Stimulated activated naive CD8-positive, alpha-beta T cell treated with anti-CD3 and anti-CD28 coated beads, Interleukin-15, amount 100 ng/mL, for 72 hours (primary cell): ENCODE measurements at regions not wholly inside any gene's neighbourhood (a gene's known extent, or its start where the extent isn't known, plus 50 kb on each side); places are given as distances from the start of the nearest gene placed in this dataset.

Source experiments
- ATAC-seq: fragments of 150-1000 bp; cut with Tn5 transposase; 2 replicates; pipeline ENCODE4 v1.10.0; 2021; ENCODE audit warnings: mild to moderate bottlenecking, moderate library complexity
- DNase-seq, 2 donors: peaks; one replicate each; pipeline ENCODE4 v3.0.0; 2021 to 2022
- H3K27ac Mint-ChIP-seq, 2 donors: one replicate each; pipeline ENCODE4 v1.8.0; 2022; ENCODE audit warnings: mild to moderate bottlenecking in 2 of 2, mixed read lengths in 2 of 2, moderate library complexity in 2 of 2
- H3K27me3 Mint-ChIP-seq: one replicate; pipeline ENCODE4 v1.8.0; 2022; ENCODE audit warnings: mixed read lengths
- H3K4me1 Mint-ChIP-seq: one replicate; pipeline ENCODE4 v1.8.0; 2022; ENCODE audit warnings: mild to moderate bottlenecking, mixed read lengths
- H3K4me3 Mint-ChIP-seq, 2 donors: one replicate each; pipeline ENCODE4 v1.8.0; 2022; ENCODE audit warnings: mild to moderate bottlenecking in 2 of 2, mixed read lengths in 2 of 2, moderate library complexity in 1 of 2
- H3K9me3 Mint-ChIP-seq, 2 donors: one replicate each; pipeline ENCODE4 v1.8.0; 2022; ENCODE audit warnings: mixed read lengths in 2 of 2

- H3K27me3 Mint-ChIP-seq: peaks cover 32% of the 10 kb centered on the region
- H3K9me3 Mint-ChIP-seq: peaks cover 0 to 6% of the 10 kb centered on the region in 2 donors
- DNase-seq (no peak), ATAC-seq (no peak)
- no peak overlapping the region for H3K27ac Mint-ChIP-seq
- H3K4me3 Mint-ChIP-seq: no peak overlapping the region
- no peaks in the 10 kb centered on the region for H3K4me1 Mint-ChIP-seq
Measured at GRCh38 chr10:128708182-128708581, 582.0 kb upstream of the MKI67 start.

GRCh38 chr10:128709686-128710085 is 583.5 kb upstream of the MKI67 start:
- DNase-seq (no peak), ATAC-seq (no peak)
- H3K9me3 Mint-ChIP-seq: no peaks in the 10 kb centered on the region
- H3K27me3 Mint-ChIP-seq: peaks cover 32% of the 10 kb centered on the region
- H3K4me1 Mint-ChIP-seq: no peaks in the 10 kb centered on the region
- no peak overlapping the region for H3K4me3 Mint-ChIP-seq
- no peak overlapping the region for H3K27ac Mint-ChIP-seq

- peaks cover 32% of the 10 kb centered on the region for H3K27me3 Mint-ChIP-seq
- ATAC-seq (no peak), DNase-seq (no peak)
- no peaks in the 10 kb centered on the region for H3K9me3 Mint-ChIP-seq
- H3K4me3 Mint-ChIP-seq: no peak overlapping the region
- no peak overlapping the region for H3K27ac Mint-ChIP-seq
- no peaks in the 10 kb centered on the region for H3K4me1 Mint-ChIP-seq
Measured at GRCh38 chr10:128710098-128710797, 584.0 kb upstream of the MKI67 start.

GRCh38 chr10:128710798-128711183 is 584.6 kb upstream of the MKI67 start:
- Mint-ChIP-seq H3K27me3 (peaks cover 32% of the 10 kb centered on the region), H3K4me1 (no peaks in the 10 kb centered on the region), H3K27ac (no peak overlapping the region), H3K4me3 (no peak overlapping the region), H3K9me3 (no peaks in the 10 kb centered on the region)
- ATAC-seq (peak; percentile 42), DNase-seq (no peak)

- no peak for ATAC-seq
- H3K4me1 Mint-ChIP-seq: no peaks in the 10 kb centered on the region
- no peak overlapping the region for H3K27ac Mint-ChIP-seq
Measured at GRCh38 chr10:128711806-128712205, 585.6 kb upstream of the MKI67 start.

GRCh38 chr10:128712661-128713400 is 586.6 kb upstream of the MKI67 start:
- Mint-ChIP-seq H3K4me1 (no peaks in the 10 kb centered on the region), H3K27ac (no peak overlapping the region), H3K27me3 (peaks cover 32% of the 10 kb centered on the region), H3K9me3 (no peaks in the 10 kb centered on the region), H3K4me3 (no peak overlapping the region)
- DNase-seq: no peak
- no peak for ATAC-seq

More at GRCh38 chr10:128711806-128712205, 585.6 kb upstream of the MKI67 start:
- no peak for DNase-seq
- H3K4me3 Mint-ChIP-seq: no peak overlapping the region
- no peaks in the 10 kb centered on the region for H3K9me3 Mint-ChIP-seq
- peaks cover 32% of the 10 kb centered on the region for H3K27me3 Mint-ChIP-seq

GRCh38 chr10:128713471-128713870 is 587.2 kb upstream of the MKI67 start:
- H3K4me3 Mint-ChIP-seq: no peak overlapping the region
- H3K4me1 Mint-ChIP-seq: no peaks in the 10 kb centered on the region
- DNase-seq (no peak), ATAC-seq (no peak)
- no peak overlapping the region for H3K27ac Mint-ChIP-seq
- H3K9me3 Mint-ChIP-seq: no peaks in the 10 kb centered on the region
- H3K27me3 Mint-ChIP-seq: peaks cover 32% of the 10 kb centered on the region

- Mint-ChIP-seq H3K4me1 (no peaks in the 10 kb centered on the region), H3K27ac (no peak overlapping the region), H3K9me3 (no peaks in the 10 kb centered on the region), H3K27me3 (peaks cover 31% of the 10 kb centered on the region), H3K4me3 (no peak overlapping the region)
- ATAC-seq: no peak
- no peak for DNase-seq
Measured at GRCh38 chr10:128713874-128714570, 587.8 kb upstream of the MKI67 start.

- peaks cover 23% of the 10 kb centered on the region for H3K27me3 Mint-ChIP-seq
- H3K27ac Mint-ChIP-seq: no peak overlapping the region
- no peaks in the 10 kb centered on the region for H3K9me3 Mint-ChIP-seq
- ATAC-seq: no peak
- no peak for DNase-seq
- no peaks in the 10 kb centered on the region for H3K4me1 Mint-ChIP-seq
- H3K4me3 Mint-ChIP-seq: no peak overlapping the region
Measured at GRCh38 chr10:128714644-128715415, 588.6 kb upstream of the MKI67 start.

- no peaks in the 10 kb centered on the region for H3K4me1 Mint-ChIP-seq
- H3K27ac Mint-ChIP-seq: no peak overlapping the region
- ATAC-seq (no peak), DNase-seq (no peak)
- H3K4me3 Mint-ChIP-seq: no peak overlapping the region
- H3K27me3 Mint-ChIP-seq: peaks cover 12% of the 10 kb centered on the region
- H3K9me3 Mint-ChIP-seq: no peaks in the 10 kb centered on the region
Measured at GRCh38 chr10:128716181-128716580, 590.0 kb upstream of the MKI67 start.

GRCh38 chr10:128721963-128722445 is 595.8 kb upstream of the MKI67 start:
- H3K27me3 Mint-ChIP-seq: no peaks in the 10 kb centered on the region
- H3K9me3 Mint-ChIP-seq: no peaks in the 10 kb centered on the region
- H3K4me1 Mint-ChIP-seq: no peaks in the 10 kb centered on the region
- H3K4me3 Mint-ChIP-seq: no peak overlapping the region
- H3K27ac Mint-ChIP-seq: no peak overlapping the region
- no peak for DNase-seq
- no peak for ATAC-seq

GRCh38 chr10:128722947-128723346 is 596.7 kb upstream of the MKI67 start:
- Mint-ChIP-seq H3K4me3 (no peak overlapping the region), H3K9me3 (no peaks in the 10 kb centered on the region), H3K27ac (no peak overlapping the region), H3K4me1 (no peaks in the 10 kb centered on the region), H3K27me3 (no peaks in the 10 kb centered on the region)
- DNase-seq (no peak), ATAC-seq (no peak)

GRCh38 chr10:128723631-128724205 is 597.5 kb upstream of the MKI67 start:
- ATAC-seq (no peak), DNase-seq (no peak)
- Mint-ChIP-seq H3K27ac (no peak overlapping the region), H3K4me1 (no peaks in the 10 kb centered on the region), H3K27me3 (no peaks in the 10 kb centered on the region), H3K9me3 (no peaks in the 10 kb centered on the region), H3K4me3 (no peak overlapping the region)

- Mint-ChIP-seq H3K9me3 (no peaks in the 10 kb centered on the region), H3K27ac (no peak overlapping the region), H3K4me1 (no peaks in the 10 kb centered on the region), H3K4me3 (no peak overlapping the region), H3K27me3 (no peaks in the 10 kb centered on the region)
- DNase-seq (no peak), ATAC-seq (no peak)
Measured at GRCh38 chr10:128725531-128725930, 599.3 kb upstream of the MKI67 start.

- no peaks in the 10 kb centered on the region for H3K27me3 Mint-ChIP-seq
- no peak for ATAC-seq
Measured at GRCh38 chr10:128727114-128727513, 600.9 kb upstream of the MKI67 start.

More at GRCh38 chr10:128727114-128727513, 600.9 kb upstream of the MKI67 start:
- no peak overlapping the region for H3K4me3 Mint-ChIP-seq
- H3K9me3 Mint-ChIP-seq: no peaks in the 10 kb centered on the region
- no peaks in the 10 kb centered on the region for H3K4me1 Mint-ChIP-seq
- H3K27ac Mint-ChIP-seq: no peak overlapping the region
- DNase-seq: no peak
